GM19238 (cell line): ENCODE measurements at regions not wholly inside any gene's neighbourhood (a gene's known extent, or its start where the extent isn't known, plus 50 kb on each side); places are given as distances from the start of the nearest gene placed in this dataset.

Source experiments
- DNase-seq: peaks from one replicate; pipeline ENCODE4 v3.0.0; 2011; ENCODE audit warnings: low spot score; ENCODE audit not compliant: insufficient read length

- DNase-seq = no peak
Observed at GRCh38 chr5:74382123-74382855, 258.2 kb downstream of the ENC1 start.

- no peak for DNase-seq
Observed at GRCh38 chr5:74380193-74380592, 260.3 kb downstream of the ENC1 start.

- DNase-seq = no peak
Observed at GRCh38 chr5:74378464-74378863, 262.1 kb downstream of the ENC1 start.

- no peak for DNase-seq
Observed at GRCh38 chr5:74376187-74376586, 264.3 kb downstream of the ENC1 start.

- DNase-seq = no peak
Observed at GRCh38 chr5:74375271-74375670, 265.3 kb downstream of the ENC1 start.

- no peak for DNase-seq
Observed at GRCh38 chr5:74374656-74375055, 265.9 kb downstream of the ENC1 start.

GRCh38 chr5:74373076-74373475, 267.5 kb downstream of the ENC1 start:
- DNase-seq = no peak

GRCh38 chr5:74372502-74373064, 267.9 kb downstream of the ENC1 start:
- DNase-seq = no peak

GRCh38 chr5:74372051-74372450, 268.5 kb downstream of the ENC1 start:
- DNase-seq = no peak

- no peak for DNase-seq
Observed at GRCh38 chr5:74371621-74372020, 268.9 kb downstream of the ENC1 start.

GRCh38 chr5:74370168-74370567, 270.4 kb downstream of the ENC1 start:
- no peak for DNase-seq

GRCh38 chr5:74369173-74369572, 271.4 kb downstream of the ENC1 start:
- no peak for DNase-seq

GRCh38 chr5:74367934-74368333, 272.6 kb downstream of the ENC1 start:
- DNase-seq = no peak

- DNase-seq = no peak
Observed at GRCh38 chr5:74367241-74367733, 273.2 kb downstream of the ENC1 start.

GRCh38 chr5:74365723-74366122, 274.8 kb downstream of the ENC1 start:
- DNase-seq = no peak

- no peak for DNase-seq
Observed at GRCh38 chr5:74364507-74364906, 276.0 kb downstream of the ENC1 start.

GRCh38 chr5:74363603-74364205, 276.8 kb downstream of the ENC1 start:
- DNase-seq = no peak

GRCh38 chr5:74361406-74362358, 278.8 kb downstream of the ENC1 start:
- no peak for DNase-seq

GRCh38 chr5:74360535-74361210, 279.9 kb downstream of the ENC1 start:
- DNase-seq = no peak

GRCh38 chr5:74357827-74358226, 282.7 kb downstream of the ENC1 start:
- DNase-seq = no peak
